DOHH2 (cell line): ENCODE measurements at regions not wholly inside any gene's neighbourhood (a gene's known extent, or its start where the extent isn't known, plus 50 kb on each side); places are given as distances from the start of the nearest gene placed in this dataset.

Experiments used
- H3F3A ChIP-seq: fragments of 200-600 bp; sonication (generic), shearing (Covaris generic); 2 replicates; pipeline ENCODE4 v1.6.0; 2016; ENCODE audit warnings: antibody characterized with exemption, mild to moderate bottlenecking; ENCODE audit not compliant: control insufficient read depth, insufficient read depth
- H3K27ac ChIP-seq: fragments of 200-600 bp; sonication (generic); 2 replicates; pipeline ENCODE4 v1.5.1; 2014; ENCODE audit warnings: low read depth, mild to moderate bottlenecking, low read length, moderate library complexity
- H3K27me3 ChIP-seq: fragments of 200-600 bp; sonication (generic); 2 replicates; pipeline ENCODE4 v1.6.1; 2014; ENCODE audit warnings: mild to moderate bottlenecking, low read length, mixed read lengths; ENCODE audit not compliant: control insufficient read depth
- H3K36me3 ChIP-seq: fragments of 200-600 bp; sonication (generic); 2 replicates; pipeline ENCODE4 v1.6.1; 2014; ENCODE audit warnings: mild to moderate bottlenecking, low read length, moderate library complexity, mixed read lengths; ENCODE audit not compliant: control insufficient read depth
- H3K4me1 ChIP-seq: fragments of 200-600 bp; sonication (generic); 2 replicates; pipeline ENCODE4 v1.6.1; 2014; ENCODE audit warnings: mild to moderate bottlenecking, low read length, mixed read lengths; ENCODE audit not compliant: control insufficient read depth
- H3K4me2 ChIP-seq: fragments of 200-600 bp; sonication (generic); 2 replicates; pipeline ENCODE4 v1.6.0; 2014; ENCODE audit warnings: mild to moderate bottlenecking, low read length, moderate library complexity
- H3K4me3 ChIP-seq: fragments of 200-600 bp; sonication (generic); 2 replicates; pipeline ENCODE4 v1.5.1; 2014; ENCODE audit warnings: mild to moderate bottlenecking, low read length, mixed read lengths
- H3K79me2 ChIP-seq: fragments of 200-600 bp; sonication (generic); 2 replicates; pipeline ENCODE4 v1.6.1; 2014; ENCODE audit warnings: mild to moderate bottlenecking, low read length, mixed read lengths; ENCODE audit not compliant: control insufficient read depth
- H3K9me2 ChIP-seq: fragments of 200-600 bp; sonication (generic); replicated peaks from 2 replicates; pipeline ENCODE4 v1.6.1; 2014; ENCODE audit warnings: mild to moderate bottlenecking, low read length, mixed read lengths; ENCODE audit not compliant: control insufficient read depth
- H3K9me3 ChIP-seq: fragments of 200-600 bp; sonication (generic); 2 replicates; pipeline ENCODE4 v1.6.1; 2014; ENCODE audit warnings: antibody characterized with exemption, low read length, mixed read lengths; ENCODE audit not compliant: control insufficient read depth, insufficient read depth
- H4K20me1 ChIP-seq: fragments of 200-600 bp; sonication (generic); 2 replicates; pipeline ENCODE4 v1.6.0; 2014; ENCODE audit warnings: low read depth, mild to moderate bottlenecking, antibody characterized with exemption, low read length, moderate library complexity; ENCODE audit not compliant: control insufficient read depth, insufficient read depth
- EZH2phosphoT487 ChIP-seq: fragments of 200-600 bp; sonication (generic); IDR thresholded peaks from 2 replicates; pipeline ENCODE4 v1.6.1; 2017; ENCODE audit warnings: borderline replicate concordance, mild to moderate bottlenecking, antibody characterized with exemption, low read length, moderate library complexity, mixed read lengths
- TF ChIP-seq, protein P1 (sequence below): fragments of 200-600 bp; sonication (generic); IDR thresholded peaks from one replicate; pipeline ENCODE4 v1.5.1; 2014; ENCODE audit warnings: antibody characterized with exemption, mild to moderate bottlenecking, low read depth, low read length; ENCODE audit not compliant: poor library complexity, severe bottlenecking

DNA sequence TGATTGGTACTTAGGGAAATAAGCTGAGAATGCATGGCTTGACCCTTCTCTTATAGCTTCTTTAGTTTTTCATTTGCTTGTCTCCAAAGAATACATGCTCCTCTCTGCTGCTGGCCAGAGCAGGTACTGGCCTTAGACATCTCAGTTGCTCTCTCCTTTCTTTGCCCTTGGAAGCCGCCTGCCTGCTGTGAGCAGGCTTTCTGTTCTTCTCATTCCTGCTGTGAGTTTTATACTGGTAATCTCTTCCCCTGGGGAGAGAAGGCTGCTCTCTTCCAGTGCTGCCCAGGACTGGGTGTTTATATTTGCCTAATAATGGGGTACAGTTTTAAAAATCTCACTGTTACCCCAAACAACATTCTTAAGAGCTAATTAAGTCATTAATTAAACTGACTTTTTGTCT is 323.5 kb upstream of the LRRC7 start:
- Histone ChIP-seq H3K27me3 (no peaks in the 10 kb centered on the region), H3K9me2 (no peaks in the 10 kb centered on the region), H3K4me1 (no peaks in the 10 kb centered on the region), H3K4me3 (no peak overlapping the region), H4K20me1 (no peaks in the 10 kb centered on the region), H3K4me2 (no peak overlapping the region), H3K27ac (no peak overlapping the region), H3K36me3 (no peaks in the 10 kb centered on the region), H3K79me2 (no peaks in the 10 kb centered on the region), H3F3A (no peaks in the 10 kb centered on the region), H3K9me3 (no peaks in the 10 kb centered on the region)
- TF ChIP-seq EZH2phosphoT487: no peak
- TF ChIP-seq, protein P1, sequence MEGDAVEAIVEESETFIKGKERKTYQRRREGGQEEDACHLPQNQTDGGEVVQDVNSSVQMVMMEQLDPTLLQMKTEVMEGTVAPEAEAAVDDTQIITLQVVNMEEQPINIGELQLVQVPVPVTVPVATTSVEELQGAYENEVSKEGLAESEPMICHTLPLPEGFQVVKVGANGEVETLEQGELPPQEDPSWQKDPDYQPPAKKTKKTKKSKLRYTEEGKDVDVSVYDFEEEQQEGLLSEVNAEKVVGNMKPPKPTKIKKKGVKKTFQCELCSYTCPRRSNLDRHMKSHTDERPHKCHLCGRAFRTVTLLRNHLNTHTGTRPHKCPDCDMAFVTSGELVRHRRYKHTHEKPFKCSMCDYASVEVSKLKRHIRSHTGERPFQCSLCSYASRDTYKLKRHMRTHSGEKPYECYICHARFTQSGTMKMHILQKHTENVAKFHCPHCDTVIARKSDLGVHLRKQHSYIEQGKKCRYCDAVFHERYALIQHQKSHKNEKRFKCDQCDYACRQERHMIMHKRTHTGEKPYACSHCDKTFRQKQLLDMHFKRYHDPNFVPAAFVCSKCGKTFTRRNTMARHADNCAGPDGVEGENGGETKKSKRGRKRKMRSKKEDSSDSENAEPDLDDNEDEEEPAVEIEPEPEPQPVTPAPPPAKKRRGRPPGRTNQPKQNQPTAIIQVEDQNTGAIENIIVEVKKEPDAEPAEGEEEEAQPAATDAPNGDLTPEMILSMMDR: no peak

DNA sequence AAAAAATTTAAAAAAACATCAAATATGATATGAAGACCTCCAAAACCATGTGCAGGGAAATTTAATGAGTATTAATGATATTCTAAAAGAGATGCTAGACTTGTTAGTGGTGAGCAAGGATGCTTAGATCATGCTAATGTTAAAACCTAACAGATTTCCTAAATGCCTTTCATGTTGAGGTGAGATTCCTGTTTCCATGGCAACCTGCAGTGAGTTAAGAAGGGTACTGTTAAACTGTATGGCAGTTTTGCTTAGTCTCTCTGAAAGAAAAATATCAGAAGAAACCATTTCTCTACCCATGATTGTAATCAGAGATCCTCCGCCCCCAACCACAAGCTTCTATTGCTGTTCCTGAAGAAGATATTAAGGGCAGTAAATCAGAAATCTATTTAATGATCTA is 321.6 kb upstream of the LRRC7 start:
- Histone ChIP-seq H3K36me3 (no peaks in the 10 kb centered on the region), H3K27me3 (no peaks in the 10 kb centered on the region), H3F3A (no peaks in the 10 kb centered on the region), H3K9me2 (no peaks in the 10 kb centered on the region), H3K4me2 (no peak overlapping the region), H3K4me1 (no peaks in the 10 kb centered on the region), H4K20me1 (no peaks in the 10 kb centered on the region), H3K4me3 (no peak overlapping the region), H3K9me3 (no peaks in the 10 kb centered on the region), H3K27ac (no peak overlapping the region), H3K79me2 (no peaks in the 10 kb centered on the region)
- TF ChIP-seq EZH2phosphoT487: no peak
- TF ChIP-seq, protein P1: no peak

DNA sequence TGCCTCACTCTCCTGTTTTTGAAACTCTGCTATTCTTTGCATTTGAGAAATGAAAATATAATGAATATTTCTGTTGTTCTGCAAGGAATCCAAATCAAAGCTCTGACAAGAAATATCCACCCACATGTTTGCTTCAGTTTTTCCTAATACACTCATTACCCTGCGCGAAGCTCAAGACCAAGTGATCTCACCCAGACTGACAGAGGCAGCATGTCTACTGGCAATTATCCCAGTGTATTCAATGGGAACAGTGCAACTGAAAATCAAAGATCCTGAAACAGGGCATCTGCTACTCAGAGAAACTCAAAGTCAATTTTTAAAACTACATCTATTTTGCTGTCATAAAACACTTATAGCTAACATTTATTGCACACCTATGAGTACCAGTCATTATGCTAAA is 321.0 kb upstream of the LRRC7 start:
- Histone ChIP-seq H3K9me2 (no peaks in the 10 kb centered on the region), H3K4me3 (no peak overlapping the region), H4K20me1 (no peaks in the 10 kb centered on the region), H3K27ac (no peak overlapping the region), H3K79me2 (no peaks in the 10 kb centered on the region), H3K36me3 (no peaks in the 10 kb centered on the region), H3K27me3 (no peaks in the 10 kb centered on the region), H3K4me2 (no peak overlapping the region), H3K9me3 (no peaks in the 10 kb centered on the region), H3K4me1 (no peaks in the 10 kb centered on the region), H3F3A (no peaks in the 10 kb centered on the region)
- no peak for TF ChIP-seq EZH2phosphoT487
- TF ChIP-seq, protein P1: no peak

DNA sequence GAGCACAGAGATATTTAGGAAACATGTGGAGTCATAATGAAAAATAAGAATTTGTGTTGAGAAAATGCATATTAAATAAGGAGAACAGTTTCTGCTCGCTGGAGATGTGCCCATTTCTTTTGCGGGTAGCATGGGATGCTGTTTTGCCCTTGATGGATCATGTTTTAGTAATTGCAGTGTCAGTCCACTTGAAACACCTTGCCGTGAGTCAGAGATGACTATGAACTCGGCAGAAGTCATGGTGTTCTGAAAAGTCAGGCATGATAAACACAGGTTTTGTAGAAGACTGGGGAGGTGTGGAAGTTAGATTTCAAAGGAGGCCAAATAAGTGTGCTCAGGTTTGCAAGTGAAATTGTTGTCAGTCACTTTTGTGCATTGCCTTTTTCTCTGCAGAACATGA is 315.0 kb upstream of the LRRC7 start:
- TF ChIP-seq, protein P1: no peak
- TF ChIP-seq EZH2phosphoT487: no peak
- H3F3A ChIP-seq: no peaks in the 10 kb centered on the region
- H3K4me1 ChIP-seq: no peaks in the 10 kb centered on the region
- H3K36me3 ChIP-seq: no peaks in the 10 kb centered on the region
- H3K79me2 ChIP-seq: no peaks in the 10 kb centered on the region
- no peaks in the 10 kb centered on the region for H4K20me1 ChIP-seq
- no peak overlapping the region for H3K27ac ChIP-seq
- H3K9me2 ChIP-seq: no peaks in the 10 kb centered on the region
- no peaks in the 10 kb centered on the region for H3K27me3 ChIP-seq
- no peak overlapping the region for H3K4me2 ChIP-seq
- no peaks in the 10 kb centered on the region for H3K9me3 ChIP-seq
- no peak overlapping the region for H3K4me3 ChIP-seq
